ENCODE measurements at regions not wholly inside any gene's neighbourhood (a gene's known extent, or its start where the extent isn't known, plus 50 kb on each side); places are given as distances from the start of the nearest gene placed in this dataset.

DNA sequence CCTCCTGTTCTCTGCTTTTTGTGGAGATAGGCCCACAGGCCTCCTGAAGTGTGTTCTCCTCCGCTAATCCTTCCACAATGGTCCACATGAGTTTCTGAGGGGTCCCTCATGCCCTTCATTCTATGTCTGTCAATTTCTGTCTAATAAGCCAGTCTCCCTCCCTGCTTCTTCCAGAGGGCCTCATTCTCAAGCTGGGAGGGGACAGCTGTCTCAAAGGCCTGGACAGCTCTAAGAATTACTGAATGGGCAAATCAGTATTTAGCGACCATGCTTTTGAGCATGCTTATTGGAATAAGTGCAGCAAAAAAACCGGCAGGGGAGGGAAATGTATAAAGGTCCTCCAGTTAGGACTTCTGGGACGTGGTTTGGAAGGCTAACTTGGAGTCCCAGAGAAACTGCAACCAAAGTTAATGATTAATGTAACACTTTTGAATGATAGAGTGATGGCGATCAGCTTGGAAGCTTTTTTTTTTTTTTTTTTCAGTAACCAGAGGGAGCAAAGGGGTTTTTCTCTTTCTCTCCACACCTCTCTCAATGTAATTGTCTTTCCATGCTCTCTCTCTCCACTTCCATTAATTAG lies 890.7 kb upstream of the POU3F3 start:
- H4K20me1 ChIP-seq (ENCODE audit: insufficient read depth) = no peaks in the 10 kb centered on the region
- no peak overlapping the region for H2AFZ ChIP-seq (ENCODE audit: low read depth, low read length, poor library complexity, severe bottlenecking)
- DNase-seq (ENCODE audit: low read depth, low spot score) (no peak), ATAC-seq (no peak)
- no peaks in the 10 kb centered on the region for H3K4me1 ChIP-seq (ENCODE audit: control insufficient read depth in 1 of 2, insufficient read depth in 2 of 2, low read length in 2 of 2)
- intact Hi-C loops (cut with micrococcal nuclease) = no loop called here
- CTCF ChIA-PET = no interaction called here
- H3K27ac ChIP-seq (ENCODE audit: low read depth, low read length) = no peak overlapping the region
- H3K9ac ChIP-seq (ENCODE audit: low read length) = no peak overlapping the region
- TF ChIP-seq EZH2 (IDR thresholded peaks at IDR 0.05) (no peak), EGR1 (IDR thresholded peaks at IDR 0.05; ENCODE audit: low read depth) (no peak), SP1 (IDR thresholded peaks at IDR 0.05; ENCODE audit: low read depth) (no peak), ELF1 (IDR thresholded peaks at IDR 0.05; ENCODE audit: borderline replicate concordance, low read depth) (no peak), CBX3 (IDR thresholded peaks at IDR 0.05; ENCODE audit: low read depth) (no peak), RAD21 (IDR thresholded peaks at IDR 0.05; ENCODE audit: low read depth) (no peak), FOSL1 (IDR thresholded peaks at IDR 0.05; ENCODE audit: low read depth) (no peak), POLR2A (IDR thresholded peaks at IDR 0.05; ENCODE audit: borderline replicate concordance, extremely low read depth, insufficient read depth, insufficient read length) (no peak), ZNF274 (IDR thresholded peaks at IDR 0.05; ENCODE audit: low read depth, low read length) (no peak), YY1 (IDR thresholded peaks at IDR 0.05; ENCODE audit: extremely low read depth, insufficient replicate concordance, low read depth, low read length) (no peak)
- TF ChIP-seq, protein P1, sequence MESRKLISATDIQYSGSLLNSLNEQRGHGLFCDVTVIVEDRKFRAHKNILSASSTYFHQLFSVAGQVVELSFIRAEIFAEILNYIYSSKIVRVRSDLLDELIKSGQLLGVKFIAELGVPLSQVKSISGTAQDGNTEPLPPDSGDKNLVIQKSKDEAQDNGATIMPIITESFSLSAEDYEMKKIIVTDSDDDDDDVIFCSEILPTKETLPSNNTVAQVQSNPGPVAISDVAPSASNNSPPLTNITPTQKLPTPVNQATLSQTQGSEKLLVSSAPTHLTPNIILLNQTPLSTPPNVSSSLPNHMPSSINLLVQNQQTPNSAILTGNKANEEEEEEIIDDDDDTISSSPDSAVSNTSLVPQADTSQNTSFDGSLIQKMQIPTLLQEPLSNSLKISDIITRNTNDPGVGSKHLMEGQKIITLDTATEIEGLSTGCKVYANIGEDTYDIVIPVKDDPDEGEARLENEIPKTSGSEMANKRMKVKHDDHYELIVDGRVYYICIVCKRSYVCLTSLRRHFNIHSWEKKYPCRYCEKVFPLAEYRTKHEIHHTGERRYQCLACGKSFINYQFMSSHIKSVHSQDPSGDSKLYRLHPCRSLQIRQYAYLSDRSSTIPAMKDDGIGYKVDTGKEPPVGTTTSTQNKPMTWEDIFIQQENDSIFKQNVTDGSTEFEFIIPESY (IDR thresholded peaks at IDR 0.05; ENCODE audit: extremely low read depth, insufficient replicate concordance, low read length) = no peak
- TF ChIP-seq, protein P2, sequence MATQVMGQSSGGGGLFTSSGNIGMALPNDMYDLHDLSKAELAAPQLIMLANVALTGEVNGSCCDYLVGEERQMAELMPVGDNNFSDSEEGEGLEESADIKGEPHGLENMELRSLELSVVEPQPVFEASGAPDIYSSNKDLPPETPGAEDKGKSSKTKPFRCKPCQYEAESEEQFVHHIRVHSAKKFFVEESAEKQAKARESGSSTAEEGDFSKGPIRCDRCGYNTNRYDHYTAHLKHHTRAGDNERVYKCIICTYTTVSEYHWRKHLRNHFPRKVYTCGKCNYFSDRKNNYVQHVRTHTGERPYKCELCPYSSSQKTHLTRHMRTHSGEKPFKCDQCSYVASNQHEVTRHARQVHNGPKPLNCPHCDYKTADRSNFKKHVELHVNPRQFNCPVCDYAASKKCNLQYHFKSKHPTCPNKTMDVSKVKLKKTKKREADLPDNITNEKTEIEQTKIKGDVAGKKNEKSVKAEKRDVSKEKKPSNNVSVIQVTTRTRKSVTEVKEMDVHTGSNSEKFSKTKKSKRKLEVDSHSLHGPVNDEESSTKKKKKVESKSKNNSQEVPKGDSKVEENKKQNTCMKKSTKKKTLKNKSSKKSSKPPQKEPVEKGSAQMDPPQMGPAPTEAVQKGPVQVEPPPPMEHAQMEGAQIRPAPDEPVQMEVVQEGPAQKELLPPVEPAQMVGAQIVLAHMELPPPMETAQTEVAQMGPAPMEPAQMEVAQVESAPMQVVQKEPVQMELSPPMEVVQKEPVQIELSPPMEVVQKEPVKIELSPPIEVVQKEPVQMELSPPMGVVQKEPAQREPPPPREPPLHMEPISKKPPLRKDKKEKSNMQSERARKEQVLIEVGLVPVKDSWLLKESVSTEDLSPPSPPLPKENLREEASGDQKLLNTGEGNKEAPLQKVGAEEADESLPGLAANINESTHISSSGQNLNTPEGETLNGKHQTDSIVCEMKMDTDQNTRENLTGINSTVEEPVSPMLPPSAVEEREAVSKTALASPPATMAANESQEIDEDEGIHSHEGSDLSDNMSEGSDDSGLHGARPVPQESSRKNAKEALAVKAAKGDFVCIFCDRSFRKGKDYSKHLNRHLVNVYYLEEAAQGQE (IDR thresholded peaks at IDR 0.05; ENCODE audit: low read depth) = no peak
- RAD21 ChIA-PET (ENCODE audit: low non-redundant PET in 1 of 2, low total read pairs in 2 of 2, uncharacterized antibody in 2 of 2, unreplicated experiment in 2 of 2) = no interaction called here
- H3K9me3 ChIP-seq (ENCODE audit: control insufficient read depth in 1 of 2, insufficient read depth in 1 of 2, low read depth in 1 of 2, low read length in 2 of 2) = peaks cover 9 to 12% of the 10 kb centered on the region in 2 experiments; a peak in 2 of 4 replicates
- no peak overlapping the region for H3K4me2 ChIP-seq (ENCODE audit: low read length)
- no peak overlapping the region for H3K4me3 ChIP-seq (replicated peaks in 1 of 2; ENCODE audit: low read depth in 1 of 2, low read length in 2 of 2)
- H3K79me2 ChIP-seq (ENCODE audit: insufficient read depth, low read length) = no peaks in the 10 kb centered on the region
- no peaks in the 10 kb centered on the region for H3K9me2 ChIP-seq (ENCODE audit: insufficient read depth)
- no peaks in the 10 kb centered on the region for H3K27me3 ChIP-seq (ENCODE audit: insufficient read depth, low read length)
- POLR2A ChIA-PET = no interaction called here
- BruUV-seq (replicated peaks) = no TSS peak
- no peaks in the 10 kb centered on the region for H3K36me3 ChIP-seq (ENCODE audit: control insufficient read depth in 1 of 2, insufficient read depth in 2 of 2, low read length in 2 of 2)
